ENCODE measurements at regions not wholly inside any gene's neighbourhood (a gene's known extent, or its start where the extent isn't known, plus 50 kb on each side); places are given as distances from the start of the nearest gene placed in this dataset.

DNA sequence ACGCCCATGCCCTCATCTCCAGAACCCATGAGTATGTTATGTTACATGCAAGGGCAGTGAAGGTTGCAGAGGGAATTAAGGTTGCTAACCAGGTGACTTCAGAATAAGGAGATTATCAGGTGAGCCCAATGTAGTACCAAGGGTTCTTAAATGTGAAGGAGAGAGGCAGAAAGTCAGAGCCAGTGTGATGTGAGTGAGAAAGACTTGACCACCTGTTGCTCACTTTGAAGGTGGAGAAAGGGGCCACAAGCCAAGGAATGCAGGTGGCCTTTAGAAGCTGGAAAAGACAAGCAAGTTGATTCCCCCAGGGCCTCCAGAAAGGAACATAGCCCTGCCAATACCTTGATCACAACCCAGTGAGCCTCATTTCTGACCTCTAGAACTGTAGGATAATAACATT is 84.7 kb upstream of the CLDN14 start:
- H3K27me3 ChIP-seq: peaks cover 3% of the 10 kb centered on the region
- H3K9ac ChIP-seq (ENCODE audit: low read depth in 2 of 2, low read length in 2 of 2): no peak overlapping the region
- H3K4me3 ChIP-seq: no peak overlapping the region
- no peak for DNase-seq
- H3K36me3 ChIP-seq: no peaks in the 10 kb centered on the region
- TF ChIP-seq, protein P1, sequence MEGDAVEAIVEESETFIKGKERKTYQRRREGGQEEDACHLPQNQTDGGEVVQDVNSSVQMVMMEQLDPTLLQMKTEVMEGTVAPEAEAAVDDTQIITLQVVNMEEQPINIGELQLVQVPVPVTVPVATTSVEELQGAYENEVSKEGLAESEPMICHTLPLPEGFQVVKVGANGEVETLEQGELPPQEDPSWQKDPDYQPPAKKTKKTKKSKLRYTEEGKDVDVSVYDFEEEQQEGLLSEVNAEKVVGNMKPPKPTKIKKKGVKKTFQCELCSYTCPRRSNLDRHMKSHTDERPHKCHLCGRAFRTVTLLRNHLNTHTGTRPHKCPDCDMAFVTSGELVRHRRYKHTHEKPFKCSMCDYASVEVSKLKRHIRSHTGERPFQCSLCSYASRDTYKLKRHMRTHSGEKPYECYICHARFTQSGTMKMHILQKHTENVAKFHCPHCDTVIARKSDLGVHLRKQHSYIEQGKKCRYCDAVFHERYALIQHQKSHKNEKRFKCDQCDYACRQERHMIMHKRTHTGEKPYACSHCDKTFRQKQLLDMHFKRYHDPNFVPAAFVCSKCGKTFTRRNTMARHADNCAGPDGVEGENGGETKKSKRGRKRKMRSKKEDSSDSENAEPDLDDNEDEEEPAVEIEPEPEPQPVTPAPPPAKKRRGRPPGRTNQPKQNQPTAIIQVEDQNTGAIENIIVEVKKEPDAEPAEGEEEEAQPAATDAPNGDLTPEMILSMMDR (IDR thresholded peaks at IDR 0.05): no peak
- intact Hi-C loops (cut with DNase I): no loop called here
- no peak overlapping the region for H3K27ac ChIP-seq
- no peaks in the 10 kb centered on the region for H3K4me1 ChIP-seq
- H3K9me3 ChIP-seq: no peaks in the 10 kb centered on the region

DNA sequence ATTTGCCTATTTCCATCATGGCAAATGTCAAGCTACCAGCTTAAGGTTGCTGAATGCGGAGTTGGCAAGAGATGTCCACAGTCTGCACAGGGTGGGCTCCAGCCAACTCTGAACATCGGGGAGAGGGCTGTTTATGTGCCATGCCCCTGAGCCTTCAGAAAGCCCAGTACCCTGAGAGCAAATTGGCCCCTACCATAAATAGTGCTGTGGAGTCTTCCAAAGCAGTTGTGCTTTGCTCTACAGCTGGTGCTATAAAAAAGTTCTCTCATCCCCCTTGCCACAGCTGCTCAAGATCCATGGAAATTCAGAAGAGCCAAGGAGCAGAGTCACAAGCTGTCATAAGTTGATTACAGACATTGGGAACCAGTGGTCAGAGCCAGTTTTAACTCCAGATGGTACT is 85.6 kb upstream of the CLDN14 start:
- Histone ChIP-seq H3K36me3 (no peaks in the 10 kb centered on the region), H3K9me3 (no peaks in the 10 kb centered on the region), H3K4me1 (no peaks in the 10 kb centered on the region), H3K9ac (ENCODE audit: low read depth in 2 of 2, low read length in 2 of 2) (no peak overlapping the region), H3K4me3 (no peak overlapping the region), H3K27ac (no peak overlapping the region), H3K27me3 (peaks cover 3% of the 10 kb centered on the region)
- TF ChIP-seq, protein P1 (IDR thresholded peaks at IDR 0.05): no peak
- DNase-seq: no peak
- intact Hi-C loops (cut with DNase I): no loop called here

DNA sequence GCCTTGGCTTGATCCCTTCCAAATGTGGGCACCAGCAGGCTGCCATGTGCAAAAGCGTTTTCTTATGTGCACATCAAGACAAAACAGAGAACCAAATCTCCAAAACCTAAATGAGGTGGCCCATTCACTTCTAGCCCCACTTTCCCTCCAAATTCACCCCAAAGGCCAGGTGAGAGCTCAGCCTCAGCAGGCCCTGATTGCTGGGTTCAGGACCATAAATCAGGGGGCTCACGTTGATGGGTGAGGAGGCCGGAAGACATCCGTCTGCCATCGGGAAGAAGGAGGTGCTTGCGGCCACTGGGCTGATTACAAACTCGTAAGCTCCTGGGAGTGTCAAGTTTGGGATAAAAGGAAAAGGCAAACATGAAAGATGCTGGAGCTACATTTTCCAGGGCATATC is 86.7 kb upstream of the CLDN14 start:
- Histone ChIP-seq H3K9ac (ENCODE audit: low read depth in 2 of 2, low read length in 2 of 2) (no peak overlapping the region), H3K27me3 (peaks cover 3% of the 10 kb centered on the region), H3K4me3 (no peak overlapping the region), H3K27ac (no peak overlapping the region), H3K4me1 (no peaks in the 10 kb centered on the region), H3K36me3 (no peaks in the 10 kb centered on the region), H3K9me3 (no peaks in the 10 kb centered on the region)
- TF ChIP-seq, protein P1 (IDR thresholded peaks at IDR 0.05): no peak
- intact Hi-C loops (cut with DNase I): no loop called here
- no peak for DNase-seq

DNA sequence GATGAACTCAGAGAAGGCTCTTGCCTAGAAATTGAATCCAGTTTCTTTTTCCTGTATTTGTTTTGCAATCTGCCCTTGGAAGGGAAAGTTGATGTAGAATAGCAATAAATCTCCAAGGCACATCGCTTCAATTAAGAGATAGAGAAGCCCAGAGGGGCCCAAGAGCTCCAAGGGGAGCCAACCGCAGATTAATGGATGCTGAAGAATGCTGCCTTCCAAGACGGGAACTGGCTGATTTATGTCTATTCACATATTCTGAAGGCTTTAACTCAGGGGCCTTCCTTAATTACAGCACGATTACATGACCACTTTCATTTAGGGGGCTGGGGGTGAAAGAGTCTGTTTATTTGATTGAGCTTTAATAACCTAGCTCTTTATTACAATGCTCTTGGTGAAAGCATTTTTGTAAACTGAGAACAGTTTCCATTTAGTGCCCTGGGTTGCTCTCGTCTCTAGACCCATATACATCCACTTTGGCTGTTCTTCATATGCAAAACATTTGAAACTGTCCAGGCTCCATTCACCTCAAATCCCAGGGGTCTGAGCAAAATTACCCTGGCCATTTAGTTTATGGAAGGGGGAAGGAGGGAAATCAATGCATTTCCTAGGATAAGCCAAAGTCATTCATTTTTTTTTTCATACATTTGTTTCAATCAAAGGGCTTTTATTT is 87.4 kb upstream of the CLDN14 start:
- Histone ChIP-seq H3K36me3 (no peaks in the 10 kb centered on the region), H3K9ac (ENCODE audit: low read depth in 2 of 2, low read length in 2 of 2) (no peak overlapping the region), H3K27ac (no peak overlapping the region), H3K4me3 (no peak overlapping the region), H3K27me3 (peaks cover 3% of the 10 kb centered on the region), H3K9me3 (no peaks in the 10 kb centered on the region), H3K4me1 (no peaks in the 10 kb centered on the region)
- DNase-seq: no peak
- intact Hi-C loops (cut with DNase I): no loop called here
- TF ChIP-seq, protein P1 (IDR thresholded peaks at IDR 0.05): no peak

DNA sequence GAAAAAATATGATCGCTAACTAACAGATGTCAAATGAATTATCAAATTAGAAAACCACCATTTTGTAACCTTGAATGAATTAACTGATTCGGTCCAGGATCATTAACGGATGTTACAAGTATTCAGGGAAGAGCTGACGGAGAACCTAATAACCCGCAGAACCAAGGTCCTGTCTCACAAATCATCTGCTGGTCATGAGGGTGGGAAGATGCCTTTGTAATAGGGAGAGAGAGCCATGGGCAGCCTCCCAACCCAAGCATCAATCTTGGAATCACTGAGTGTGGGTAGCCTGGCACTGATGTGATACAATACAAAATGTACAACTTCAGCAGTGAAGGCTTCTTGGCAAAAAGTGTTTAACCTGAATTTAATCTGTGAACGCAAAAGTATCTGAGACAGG is 89.6 kb upstream of the CLDN14 start:
- Histone ChIP-seq H3K36me3 (no peaks in the 10 kb centered on the region), H3K27ac (no peak overlapping the region), H3K9ac (ENCODE audit: low read depth in 2 of 2, low read length in 2 of 2) (no peak overlapping the region), H3K27me3 (peaks cover 3% of the 10 kb centered on the region), H3K4me3 (no peak overlapping the region), H3K9me3 (no peaks in the 10 kb centered on the region), H3K4me1 (no peaks in the 10 kb centered on the region)
- intact Hi-C loops (cut with DNase I): no loop called here
- TF ChIP-seq, protein P1 (IDR thresholded peaks at IDR 0.05): no peak
- no peak for DNase-seq
